ENCODE measurements at regions not wholly inside any gene's neighbourhood (a gene's known extent, or its start where the extent isn't known, plus 50 kb on each side); places are given as distances from the start of the nearest gene placed in this dataset.

- TF ChIP-seq, protein P1, sequence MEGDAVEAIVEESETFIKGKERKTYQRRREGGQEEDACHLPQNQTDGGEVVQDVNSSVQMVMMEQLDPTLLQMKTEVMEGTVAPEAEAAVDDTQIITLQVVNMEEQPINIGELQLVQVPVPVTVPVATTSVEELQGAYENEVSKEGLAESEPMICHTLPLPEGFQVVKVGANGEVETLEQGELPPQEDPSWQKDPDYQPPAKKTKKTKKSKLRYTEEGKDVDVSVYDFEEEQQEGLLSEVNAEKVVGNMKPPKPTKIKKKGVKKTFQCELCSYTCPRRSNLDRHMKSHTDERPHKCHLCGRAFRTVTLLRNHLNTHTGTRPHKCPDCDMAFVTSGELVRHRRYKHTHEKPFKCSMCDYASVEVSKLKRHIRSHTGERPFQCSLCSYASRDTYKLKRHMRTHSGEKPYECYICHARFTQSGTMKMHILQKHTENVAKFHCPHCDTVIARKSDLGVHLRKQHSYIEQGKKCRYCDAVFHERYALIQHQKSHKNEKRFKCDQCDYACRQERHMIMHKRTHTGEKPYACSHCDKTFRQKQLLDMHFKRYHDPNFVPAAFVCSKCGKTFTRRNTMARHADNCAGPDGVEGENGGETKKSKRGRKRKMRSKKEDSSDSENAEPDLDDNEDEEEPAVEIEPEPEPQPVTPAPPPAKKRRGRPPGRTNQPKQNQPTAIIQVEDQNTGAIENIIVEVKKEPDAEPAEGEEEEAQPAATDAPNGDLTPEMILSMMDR (conservative IDR thresholded peaks at IDR 0.05; ENCODE audit: low read length) = peak; percentile 16
- DNase-seq (ENCODE audit: low read depth) = peak; percentile 89
- no peak overlapping the region for H3K4me3 ChIP-seq (ENCODE audit: low read length)
Observed at GRCh38 chr9:16136961-16137360, 584.1 kb downstream of the CCDC171 start.

- TF ChIP-seq, protein P1 (conservative IDR thresholded peaks at IDR 0.05; ENCODE audit: low read length) = no peak
- H3K4me3 ChIP-seq (ENCODE audit: low read length) = no peak overlapping the region
- peak; percentile 75 for DNase-seq (ENCODE audit: low read depth)
Observed at GRCh38 chr9:16138561-16139491, 586.0 kb downstream of the CCDC171 start.

GRCh38 chr9:16139774-16140173, 586.9 kb downstream of the CCDC171 start:
- TF ChIP-seq, protein P1 (conservative IDR thresholded peaks at IDR 0.05; ENCODE audit: low read length) = no peak

DNA sequence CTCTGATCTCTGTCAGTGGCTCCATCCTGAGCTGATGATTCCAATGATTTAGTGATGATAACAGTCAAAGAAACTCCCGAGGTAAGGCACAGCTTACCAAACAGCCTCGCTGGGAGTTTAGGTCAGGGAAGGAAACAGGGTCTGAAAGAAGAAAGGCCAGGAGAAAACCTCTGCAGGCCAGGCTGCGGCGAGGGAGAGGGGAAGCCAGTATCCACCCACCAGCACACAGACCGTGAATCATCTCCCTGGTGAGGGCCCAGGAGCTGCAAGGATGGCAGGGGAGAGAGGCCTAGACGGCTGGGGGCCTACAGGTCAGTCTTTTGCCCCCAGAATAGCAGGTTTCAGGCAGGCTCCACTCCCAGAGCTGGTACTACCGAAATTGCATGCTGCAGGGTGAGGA, 590.5 kb downstream of the CCDC171 start:
- no peak overlapping the region for H3K4me3 ChIP-seq (ENCODE audit: low read length)
- no peak for DNase-seq (ENCODE audit: low read depth)
- TF ChIP-seq, protein P1 (conservative IDR thresholded peaks at IDR 0.05; ENCODE audit: low read length) = no peak

More at GRCh38 chr9:16139774-16140173, 586.9 kb downstream of the CCDC171 start:
- H3K4me3 ChIP-seq (ENCODE audit: low read length) = no peak overlapping the region
- no peak for DNase-seq (ENCODE audit: low read depth)

DNA sequence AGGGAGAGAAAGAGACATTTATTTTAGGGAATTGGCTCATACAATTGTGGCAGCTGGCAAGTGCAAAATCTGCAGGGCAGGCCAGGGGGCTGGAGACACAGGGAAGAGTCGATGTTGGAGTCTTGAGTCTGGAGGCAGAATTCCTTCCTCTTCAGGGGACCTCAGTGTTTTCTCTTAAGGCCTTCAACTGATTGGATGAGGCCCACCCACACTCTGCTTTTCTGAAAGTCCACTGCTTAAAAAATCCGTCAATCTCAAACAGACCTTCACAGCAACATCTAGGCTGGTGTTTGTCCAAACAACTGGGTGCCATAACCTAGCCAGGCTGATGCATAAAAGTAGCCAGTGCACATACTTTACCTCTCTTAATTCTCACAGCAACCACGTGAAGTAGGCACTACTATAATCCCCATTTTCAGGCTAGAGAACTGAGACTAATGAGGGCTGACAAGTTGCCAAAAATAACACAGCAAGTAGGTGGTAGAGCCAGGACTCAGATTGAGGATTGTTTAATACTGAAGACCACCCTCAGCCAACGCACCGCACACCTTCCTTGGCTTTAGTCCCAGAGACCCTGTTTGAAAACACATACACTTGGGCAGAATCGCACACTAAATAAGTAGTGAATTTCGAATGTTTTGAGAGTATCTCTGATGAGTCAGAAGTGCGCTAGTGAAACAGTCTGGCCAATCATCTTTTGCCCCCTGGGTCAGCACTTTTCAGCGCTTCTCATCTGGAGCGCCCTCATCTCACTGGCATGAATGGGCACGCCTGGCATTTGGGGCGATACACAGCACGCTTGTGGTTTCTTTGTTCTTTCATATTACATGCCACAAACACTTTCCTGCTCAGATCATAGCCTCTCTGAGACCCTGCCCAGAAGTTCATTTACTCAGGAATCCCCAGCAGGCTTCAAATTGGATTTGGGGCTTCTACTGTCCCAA, 591.4 kb downstream of the CCDC171 start:
- DNase-seq (ENCODE audit: low read depth) = no peak
- no peak overlapping the region for H3K4me3 ChIP-seq (ENCODE audit: low read length)
- TF ChIP-seq, protein P1 (conservative IDR thresholded peaks at IDR 0.05; ENCODE audit: low read length) = no peak

DNA sequence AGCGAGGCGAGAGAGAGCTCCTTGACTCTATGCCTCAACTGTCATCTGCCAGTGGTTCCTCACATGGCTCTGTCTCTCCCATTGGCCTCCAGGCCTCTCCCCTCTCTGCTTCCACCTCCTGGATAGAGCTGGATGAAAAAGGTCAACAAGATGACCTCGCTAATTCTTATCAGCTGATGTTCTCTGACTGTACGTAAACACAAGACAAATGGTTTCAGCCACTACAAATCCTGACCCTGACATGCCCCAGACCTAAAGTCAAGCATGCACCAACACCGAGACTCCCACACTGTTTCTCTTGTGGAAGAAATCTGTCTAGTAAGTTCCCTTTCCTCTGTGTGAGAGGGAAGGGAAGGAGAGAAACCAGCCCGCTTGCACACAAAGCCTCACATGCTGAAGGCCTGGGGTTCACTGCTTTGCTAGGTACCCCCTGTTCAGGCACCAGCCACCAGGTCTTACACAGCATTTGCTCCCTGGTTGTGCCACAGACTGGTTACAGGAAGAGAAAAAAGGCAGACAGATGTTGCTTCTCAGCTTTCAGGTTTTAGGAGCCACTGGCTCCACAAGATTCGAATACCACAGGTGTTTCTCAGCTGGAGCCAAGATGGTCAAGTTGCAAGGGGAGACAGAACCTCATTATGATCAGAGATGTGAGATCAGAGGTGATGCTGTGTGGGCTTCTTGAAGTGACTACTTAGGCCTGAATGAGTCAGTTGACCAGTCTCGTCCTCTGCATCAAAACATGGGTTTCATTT, 592.5 kb downstream of the CCDC171 start:
- TF ChIP-seq, protein P1 (conservative IDR thresholded peaks at IDR 0.05; ENCODE audit: low read length) = no peak
- no peak for DNase-seq (ENCODE audit: low read depth)
- H3K4me3 ChIP-seq (ENCODE audit: low read length) = no peak overlapping the region

Data from AG10803 (cell line).